WTC11 (cell line): ENCODE measurements at regions not wholly inside any gene's neighbourhood (a gene's known extent, or its start where the extent isn't known, plus 50 kb on each side); places are given as distances from the start of the nearest gene placed in this dataset.

Source experiments
- ATAC-seq: fragments of 200-7000 bp; cut with Tn5 transposase; 2 replicates; pipeline ENCODE4 v1.10.0; 2021; ENCODE audit warnings: mild to moderate bottlenecking, moderate library complexity
- CTCF ChIA-PET: fragments of 300-600 bp; sonication (Branson Sonifier 250); formaldehyde crosslinking; loops from one replicate; lab custom pipeline; 2021; ENCODE audit warnings: antibody characterized with exemption; lab: Charles Lee
- POLR2A ChIA-PET: fragments of 350-600 bp; sonication (Branson Sonifier 250); formaldehyde crosslinking; loops from one replicate; lab custom pipeline; 2021; ENCODE audit warnings: antibody characterized with exemption; lab: Charles Lee
- DNase-seq: peaks from one replicate; pipeline ENCODE4 v3.0.0; 2021; ENCODE audit warnings: low spot score
- H3K27ac Mint-ChIP-seq: 2 replicates; pipeline ENCODE4 v1.8.0; 2021; ENCODE audit warnings: mixed read lengths
- H3K27me3 Mint-ChIP-seq: 2 replicates; pipeline ENCODE4 v1.8.0; 2021; ENCODE audit warnings: low read depth, mild to moderate bottlenecking, moderate library complexity, mixed read lengths
- H3K36me3 Mint-ChIP-seq: 2 replicates; pipeline ENCODE4 v1.8.0; 2021; ENCODE audit warnings: mixed read lengths
- H3K4me1 Mint-ChIP-seq: 2 replicates; pipeline ENCODE4 v1.8.0; 2022; ENCODE audit warnings: mixed read lengths
- H3K4me3 Mint-ChIP-seq: 2 replicates; pipeline ENCODE4 v1.8.0; 2021; ENCODE audit warnings: mild to moderate bottlenecking, moderate library complexity, mixed read lengths
- H3K9me3 Mint-ChIP-seq: 2 replicates; pipeline ENCODE4 v1.8.0; 2021; ENCODE audit warnings: mixed read lengths
- AR ChIP-seq: fragments of 250-450 bp; sonication (Bioruptor Pico); IDR thresholded peaks from 2 replicates; pipeline ENCODE4 v1.9.0; 2021; ENCODE audit warnings: mild to moderate bottlenecking
- CDX4 ChIP-seq: fragments of 250-450 bp; sonication (Bioruptor Pico); IDR thresholded peaks from 2 replicates; pipeline ENCODE4 v1.9.0; 2021; ENCODE audit warnings: moderate library complexity, mild to moderate bottlenecking, inconsistent platforms, borderline replicate concordance
- JAZF1 ChIP-seq: fragments of 250-450 bp; sonication (Bioruptor Pico); IDR thresholded peaks from 2 replicates; pipeline ENCODE4 v1.9.0; 2021; ENCODE audit warnings: moderate library complexity, mild to moderate bottlenecking, inconsistent platforms
- MYBL2 ChIP-seq: sonication (generic); formaldehyde crosslinking; IDR thresholded peaks from 2 replicates; pipeline ENCODE4 v1.8.1; 2023; ENCODE audit warnings: mild to moderate bottlenecking, moderate library complexity, missing genetic modification reagents
- NFYB ChIP-seq: sonication (generic); formaldehyde crosslinking; conservative IDR thresholded peaks from 2 replicates; pipeline ENCODE4 v1.8.0; 2022; ENCODE audit warnings: low read depth, missing genetic modification reagents
- NR1H2 ChIP-seq: sonication (generic); formaldehyde crosslinking; IDR thresholded peaks from 2 replicates; pipeline ENCODE4 v1.9.0; 2021; ENCODE audit warnings: mild to moderate bottlenecking, moderate library complexity, missing genetic modification reagents
- RORB ChIP-seq: fragments of 250-450 bp; sonication (Bioruptor Pico); IDR thresholded peaks from 2 replicates; pipeline ENCODE4 v1.9.0; 2021; ENCODE audit warnings: mild to moderate bottlenecking
- SMAD3 ChIP-seq: sonication (generic); formaldehyde crosslinking; IDR thresholded peaks from 2 replicates; pipeline ENCODE4 v1.8.0; 2022; ENCODE audit warnings: missing genetic modification reagents, mild to moderate bottlenecking, borderline replicate concordance
- USF1 ChIP-seq: sonication (generic); formaldehyde crosslinking; IDR thresholded peaks from 2 replicates; pipeline ENCODE4 v1.8.0; 2022; ENCODE audit warnings: mild to moderate bottlenecking, missing genetic modification reagents
- USF2 ChIP-seq: sonication (generic); formaldehyde crosslinking; IDR thresholded peaks from 2 replicates; pipeline ENCODE4 v1.8.1; 2023; ENCODE audit warnings: mild to moderate bottlenecking, missing genetic modification reagents, moderate library complexity
- ZBTB43 ChIP-seq: sonication (generic); formaldehyde crosslinking; IDR thresholded peaks from 2 replicates; pipeline ENCODE4 v1.8.1; 2023; ENCODE audit warnings: mild to moderate bottlenecking, missing genetic modification reagents
- ZNF121 ChIP-seq: sonication (generic); formaldehyde crosslinking; IDR thresholded peaks from 2 replicates; pipeline ENCODE4 v1.8.0; 2023; ENCODE audit warnings: missing genetic modification reagents
- ZNF396 ChIP-seq: fragments of 250-450 bp; sonication (Bioruptor Pico); IDR thresholded peaks from 2 replicates; pipeline ENCODE4 v1.8.0; 2021; ENCODE audit warnings: mild to moderate bottlenecking, moderate library complexity, borderline replicate concordance
- ZNF416 ChIP-seq: fragments of 250-450 bp; sonication (Bioruptor Pico); IDR thresholded peaks from 2 replicates; pipeline ENCODE4 v1.9.0; 2021; ENCODE audit warnings: mild to moderate bottlenecking, inconsistent platforms

- TF ChIP-seq AR (CRISPR knock-in tag), result no peak
- TF ChIP-seq SMAD3 (CRISPR knock-in tag), result no peak
- TF ChIP-seq USF1 (CRISPR knock-in tag), result no peak
- TF ChIP-seq JAZF1 (CRISPR knock-in tag), result no peak
- TF ChIP-seq ZBTB43 (CRISPR knock-in tag), result no peak
These were observed 162.3 kb downstream of the BMP7 start (continued) for GRCh38 chr20:57104113-57104512.

GRCh38 chr20:57104651-57105204 lies 161.7 kb downstream of the BMP7 start:
- no peaks in the 10 kb centered on the region for H3K4me1 Mint-ChIP-seq
- no peaks in the 10 kb centered on the region for H3K27me3 Mint-ChIP-seq
- ChIA-PET CTCF (interaction anchor here (1.2 kb wide), 1 partner anchor 225 kb away, joined by 3 read pairs; the partner anchor contains the start of gene SPO11), POLR2A (no interaction called here)
- H3K27ac Mint-ChIP-seq, result no peak overlapping the region
- DNase-seq (no peak), ATAC-seq (no peak)
- no peak for TF ChIP-seq ZNF396
- TF ChIP-seq ZNF121 (CRISPR knock-in tag), result no peak
- no peak for TF ChIP-seq RORB (CRISPR knock-in tag)
- H3K9me3 Mint-ChIP-seq, result peaks cover 6% of the 10 kb centered on the region
- H3K4me3 Mint-ChIP-seq, result no peak overlapping the region
- H3K36me3 Mint-ChIP-seq, result no peaks in the 10 kb centered on the region

- POLR2A ChIA-PET, result no interaction called here
- ATAC-seq (peak; percentile 75), DNase-seq (no peak)
- Mint-ChIP-seq H3K27me3 (no peaks in the 10 kb centered on the region), H3K27ac (no peak overlapping the region), H3K4me3 (no peak overlapping the region), H3K36me3 (no peaks in the 10 kb centered on the region), H3K9me3 (no peaks in the 10 kb centered on the region), H3K4me1 (no peaks in the 10 kb centered on the region)
- CTCF ChIA-PET, result interaction anchor here (1.1 kb wide), 1 partner anchor 226 kb away, joined by 3 read pairs; no protein-coding TSS in a partner anchor
- no peak for TF ChIP-seq ZBTB43 (CRISPR knock-in tag)
- TF ChIP-seq CDX4 (CRISPR knock-in tag), result no peak
- TF ChIP-seq NR1H2, result no peak
- no peak for TF ChIP-seq MYBL2 (CRISPR knock-in tag)
- TF ChIP-seq USF2, result peak; percentile 87
- TF ChIP-seq NFYB (CRISPR knock-in tag), result peak; percentile 62
- no peak for TF ChIP-seq ZNF416
- peak; percentile 76 for TF ChIP-seq USF1 (CRISPR knock-in tag)
These were observed 160.3 kb downstream of the BMP7 start for GRCh38 chr20:57106030-57106682.
